ENCODE measurements at regions not wholly inside any gene's neighbourhood (a gene's known extent, or its start where the extent isn't known, plus 50 kb on each side); places are given as distances from the start of the nearest gene placed in this dataset.
"Not testable (repeated sequence)": the region's sequence is repeated elsewhere in the genome, so short reads cannot be mapped to it uniquely, and the experiment has no call there.

DNA sequence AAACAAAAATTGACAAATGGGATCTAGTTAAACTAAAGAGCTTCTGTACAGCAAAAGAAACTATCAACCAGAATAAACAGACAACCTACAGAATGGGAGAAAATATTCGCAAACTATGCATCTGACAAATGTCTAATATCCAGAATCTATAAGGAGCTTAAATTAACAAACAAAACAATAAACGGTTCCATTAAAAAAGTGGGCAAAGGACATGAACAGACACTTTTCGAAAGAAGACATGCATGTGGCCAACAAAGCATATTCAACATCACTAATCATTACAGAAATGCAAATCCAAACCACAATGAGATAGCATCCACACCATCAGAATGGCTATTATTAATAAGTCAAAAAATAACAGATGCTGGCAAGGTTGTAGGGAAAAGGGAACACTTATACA, 50.5 kb upstream of the MED13L start:
- H3K4me3 ChIP-seq (ENCODE audit: low read depth, low read length); DNase-seq (ENCODE audit: low read depth): not testable (repeated sequence)

DNA sequence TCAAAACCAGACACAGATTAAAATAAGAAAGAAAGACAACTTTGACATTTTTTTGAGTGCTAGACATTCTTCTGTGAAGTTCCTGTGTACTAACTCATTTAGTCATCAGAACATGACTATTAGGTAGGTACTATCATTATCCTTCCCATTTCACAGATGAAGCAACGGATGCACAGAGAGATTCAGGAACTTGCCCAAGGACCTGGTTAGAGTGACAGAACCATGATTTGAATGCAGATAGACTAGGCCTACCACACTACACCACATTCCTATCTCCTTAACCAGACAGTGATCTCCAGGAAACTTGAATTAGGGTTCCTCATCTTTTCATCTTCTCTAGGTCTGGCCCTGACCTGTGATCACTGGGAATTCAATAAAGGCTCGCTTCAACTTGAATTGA, 54.4 kb upstream of the MED13L start:
- DNase-seq (ENCODE audit: low read depth): no peak
- TF ChIP-seq CTCF (IDR thresholded peaks at IDR 0.05; ENCODE audit: control insufficient read depth, extremely low read depth, insufficient read depth): no peak
- no peak overlapping the region for H3K4me3 ChIP-seq (ENCODE audit: low read depth, low read length)

DNA sequence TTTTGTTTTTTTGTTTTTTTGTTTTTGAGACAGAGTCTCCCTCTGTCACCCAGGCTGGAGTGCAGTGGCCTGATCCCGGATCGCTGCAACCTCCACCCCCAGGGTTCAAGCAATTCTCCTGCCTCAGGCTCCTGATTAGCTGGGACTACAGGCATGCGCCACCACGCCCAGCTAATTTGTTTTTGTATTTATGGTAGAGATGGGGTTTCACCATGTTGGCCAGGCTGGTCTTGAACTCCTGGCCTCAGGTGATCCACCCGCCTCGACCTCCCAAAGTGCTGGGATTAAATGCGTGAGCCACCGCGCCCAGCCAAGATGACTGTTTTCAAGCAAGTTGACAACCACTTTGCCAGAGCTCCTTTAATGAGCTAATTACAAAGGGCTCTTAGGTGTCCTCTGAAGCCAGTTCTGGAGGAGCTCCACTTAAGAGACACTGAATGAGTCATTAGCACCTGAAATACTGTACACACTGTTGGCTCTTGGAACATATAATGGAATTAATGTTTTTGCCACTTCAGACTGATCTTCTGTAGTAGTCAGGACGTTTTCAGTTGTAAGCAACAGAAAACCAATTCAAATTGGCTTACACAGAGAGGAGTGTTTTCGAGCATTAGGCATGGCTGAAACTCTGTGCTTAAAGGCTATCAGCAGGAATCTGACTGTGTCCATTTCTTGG, 55.4 kb upstream of the MED13L start:
- H3K4me3 ChIP-seq (ENCODE audit: low read depth, low read length): no peak overlapping the region
- TF ChIP-seq CTCF (IDR thresholded peaks at IDR 0.05; ENCODE audit: control insufficient read depth, extremely low read depth, insufficient read depth): no peak
- no peak for DNase-seq (ENCODE audit: low read depth)

- H3K4me3 ChIP-seq (ENCODE audit: low read depth, low read length): no peak overlapping the region
- TF ChIP-seq CTCF (IDR thresholded peaks at IDR 0.05; ENCODE audit: control insufficient read depth, extremely low read depth, insufficient read depth): no peak
- DNase-seq (ENCODE audit: low read depth): no peak
Observed at GRCh38 chr12:116333402-116333801, 55.9 kb upstream of the MED13L start.

DNA sequence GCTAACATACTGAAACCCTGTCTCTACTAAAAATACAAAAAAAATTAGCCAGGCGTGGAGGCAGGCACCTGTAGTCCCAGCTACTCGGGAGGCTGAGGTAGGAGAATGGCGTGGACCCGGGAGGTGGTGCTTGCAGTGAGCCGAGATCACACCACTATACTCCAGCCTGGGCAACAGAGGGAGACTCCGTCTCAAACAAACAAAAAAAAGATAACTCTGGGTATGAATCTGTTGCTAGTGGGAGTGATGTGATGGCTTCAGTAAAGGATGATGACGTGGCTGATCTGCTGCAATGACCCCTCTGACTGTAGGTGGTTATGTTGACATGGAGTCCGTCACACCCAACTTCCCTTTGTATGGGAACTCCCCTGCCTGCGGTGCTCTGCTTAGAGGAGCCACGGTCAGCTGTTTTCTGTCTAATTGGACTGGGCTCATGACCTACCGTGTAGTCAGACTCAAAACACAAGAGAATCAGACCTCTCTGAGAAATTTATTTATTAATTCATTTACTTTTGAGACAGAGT, 59.1 kb upstream of the MED13L start:
- H3K4me3 ChIP-seq (ENCODE audit: low read depth, low read length): no peak overlapping the region
- DNase-seq (ENCODE audit: low read depth): no peak
- no peak for TF ChIP-seq CTCF (IDR thresholded peaks at IDR 0.05; ENCODE audit: control insufficient read depth, extremely low read depth, insufficient read depth)

GRCh38 chr12:116337312-116337711, 59.8 kb upstream of the MED13L start:
- no peak for TF ChIP-seq CTCF (IDR thresholded peaks at IDR 0.05; ENCODE audit: control insufficient read depth, extremely low read depth, insufficient read depth)
- DNase-seq (ENCODE audit: low read depth): no peak
- H3K4me3 ChIP-seq (ENCODE audit: low read depth, low read length): no peak overlapping the region

DNA sequence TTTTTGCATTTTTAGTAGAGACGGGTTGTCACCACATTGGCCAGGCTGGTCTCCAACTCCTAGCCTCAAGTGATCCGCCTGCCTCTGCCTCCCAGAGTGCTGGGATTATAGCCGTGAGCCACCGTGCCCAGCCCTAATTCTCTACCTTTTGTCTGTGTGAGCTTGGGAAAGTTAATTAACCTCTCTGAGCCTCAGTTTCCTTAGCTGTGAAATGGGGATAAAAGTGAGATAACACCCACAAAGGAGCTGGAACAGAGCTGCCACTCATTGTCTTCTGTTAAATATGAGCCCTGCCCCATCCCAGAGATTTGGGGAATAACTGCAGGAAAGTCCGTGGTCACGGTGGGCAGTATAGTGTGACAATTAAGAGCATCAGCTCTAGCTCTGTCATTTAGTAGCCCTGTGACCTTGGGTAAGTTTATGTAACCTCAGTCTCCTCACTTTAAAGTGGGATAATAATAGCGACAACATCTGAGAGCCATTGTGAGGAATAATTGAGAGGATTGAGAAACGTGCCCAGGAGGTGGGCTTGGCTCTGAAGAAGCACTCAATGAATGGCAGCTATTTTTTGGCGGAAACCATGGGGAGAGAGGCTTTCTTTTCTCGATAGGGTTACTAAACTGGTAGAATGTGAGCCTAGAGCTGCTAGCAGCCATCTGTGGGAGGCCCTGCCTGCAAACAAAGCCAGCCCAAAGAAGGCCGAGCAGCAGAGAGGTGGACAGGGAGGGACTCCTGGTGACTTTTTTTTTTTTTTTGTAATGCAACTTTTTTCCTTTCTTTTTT, 60.8 kb upstream of the MED13L start:
- TF ChIP-seq CTCF (IDR thresholded peaks at IDR 0.05; ENCODE audit: control insufficient read depth, extremely low read depth, insufficient read depth): no peak
- no peak overlapping the region for H3K4me3 ChIP-seq (ENCODE audit: low read depth, low read length)
- no peak for DNase-seq (ENCODE audit: low read depth)

All from LNCaP clone FGC (cell line).